HG02798 (cell line): ENCODE measurements at regions not wholly inside any gene's neighbourhood (a gene's known extent, or its start where the extent isn't known, plus 50 kb on each side); places are given as distances from the start of the nearest gene placed in this dataset.
"Not testable (repeated sequence)": the region's sequence is repeated elsewhere in the genome, so short reads cannot be mapped to it uniquely, and the experiment has no call there.

ENCODE experiments used
- ATAC-seq: cut with Tn5 transposase; IDR thresholded peaks from one replicate; pipeline ENCODE4 v1.9.1; 2021; ENCODE audit warnings: mild to moderate bottlenecking; ENCODE audit not compliant: unreplicated experiment, poor library complexity

DNA sequence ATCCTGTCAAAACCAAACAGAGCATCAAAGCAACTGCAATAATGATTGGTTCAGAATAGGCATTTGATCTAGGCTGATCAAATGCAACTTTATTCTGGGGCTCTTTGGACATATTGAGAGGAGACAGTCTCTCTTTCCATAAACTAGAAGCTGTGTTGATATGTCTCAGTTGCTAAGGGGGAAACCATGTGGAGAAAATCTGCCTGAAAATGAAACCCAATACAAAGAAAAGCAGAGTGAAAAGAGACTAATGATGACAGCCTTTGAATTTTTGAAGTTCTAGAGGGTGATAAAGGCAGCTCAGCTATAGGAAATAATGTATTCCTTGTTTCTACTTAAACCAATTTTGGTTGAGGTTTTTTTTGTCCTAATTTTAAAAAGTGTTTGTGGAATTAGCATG, 941.8 kb upstream of the POT1 start:
- ATAC-seq: peak; percentile 38

DNA sequence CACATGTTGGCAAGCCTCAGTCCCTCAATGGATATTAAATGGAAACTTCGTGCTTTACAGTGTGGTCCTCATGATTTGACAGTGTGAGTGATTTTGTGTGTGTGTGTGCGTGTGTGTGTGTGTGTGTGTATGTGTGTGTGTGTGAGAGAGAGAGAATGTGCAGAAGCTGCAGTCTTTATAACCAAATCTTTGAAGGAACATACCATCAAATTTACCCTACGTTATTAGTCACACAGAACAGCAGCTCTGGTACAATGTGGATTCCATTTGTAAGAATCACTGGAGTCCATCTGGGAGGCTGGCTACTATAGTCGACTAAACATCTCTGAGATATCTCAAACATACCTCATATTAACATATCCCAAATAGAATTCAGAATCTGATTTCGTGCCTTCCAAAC, 928.0 kb upstream of the POT1 start:
- no peak for ATAC-seq

DNA sequence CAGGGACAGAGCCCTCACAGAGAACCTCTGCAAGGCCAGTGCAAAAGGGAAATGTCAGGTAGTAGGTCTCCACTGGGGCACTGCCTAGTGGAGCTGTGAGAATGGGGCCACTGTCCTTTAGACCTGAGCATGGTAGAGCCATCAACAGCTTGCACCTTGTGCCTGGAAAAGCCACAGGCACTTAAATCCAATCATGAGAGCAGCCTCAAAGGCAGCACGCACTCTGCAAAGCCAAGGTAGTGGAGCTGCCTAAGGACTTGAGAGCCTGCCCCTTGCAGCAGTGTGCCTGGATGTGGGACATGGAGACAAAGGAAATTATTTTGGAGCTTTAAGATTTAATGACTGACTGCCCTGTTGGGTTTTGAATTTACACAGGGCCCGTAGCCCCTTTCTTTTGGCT, 918.5 kb upstream of the POT1 start:
- ATAC-seq: no peak

GRCh38 chr7:125847692-125848091, 918.1 kb upstream of the POT1 start:
- no peak for ATAC-seq

DNA sequence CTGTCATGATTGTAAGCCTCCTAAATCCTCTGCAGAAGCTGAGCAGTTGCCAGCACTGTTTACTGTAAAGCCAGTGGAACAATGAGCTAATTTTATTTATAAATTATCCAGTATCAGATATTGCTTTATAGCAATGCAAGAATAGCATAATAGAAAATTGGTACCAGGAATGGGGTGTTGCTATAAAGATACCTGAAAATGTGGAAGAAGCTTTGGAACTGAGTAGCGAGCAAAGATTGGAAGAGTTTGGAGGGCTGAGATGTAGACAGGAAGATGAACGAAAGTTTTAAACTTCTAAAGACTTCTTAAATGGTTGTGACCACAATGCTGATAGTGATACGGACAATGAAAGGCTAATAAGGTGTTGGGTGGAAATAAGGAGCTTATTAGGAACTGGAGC, 917.4 kb upstream of the POT1 start:
- no peak for ATAC-seq

GRCh38 chr7:125845686-125846085, 916.1 kb upstream of the POT1 start:
- no peak for ATAC-seq

DNA sequence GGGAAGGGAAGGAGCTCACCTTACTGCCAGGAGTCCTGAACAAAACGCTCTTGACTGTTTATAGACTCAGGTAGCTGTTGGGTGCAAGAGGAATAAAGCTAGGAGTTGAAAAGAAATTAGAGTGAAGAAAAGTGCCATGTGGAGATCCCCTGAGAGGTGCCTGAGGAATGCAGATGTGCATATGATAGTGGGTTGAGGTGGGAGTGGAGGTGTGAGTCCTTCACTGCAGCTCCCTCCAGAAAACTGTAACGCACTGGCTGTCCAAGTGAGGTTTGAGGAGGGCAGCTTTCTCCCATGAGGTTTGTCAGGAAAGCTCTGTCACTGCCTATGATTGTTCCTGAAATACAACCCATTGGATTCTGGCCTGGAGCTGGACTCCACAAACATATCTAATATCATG, 904.8 kb upstream of the POT1 start:
- no peak for ATAC-seq

DNA sequence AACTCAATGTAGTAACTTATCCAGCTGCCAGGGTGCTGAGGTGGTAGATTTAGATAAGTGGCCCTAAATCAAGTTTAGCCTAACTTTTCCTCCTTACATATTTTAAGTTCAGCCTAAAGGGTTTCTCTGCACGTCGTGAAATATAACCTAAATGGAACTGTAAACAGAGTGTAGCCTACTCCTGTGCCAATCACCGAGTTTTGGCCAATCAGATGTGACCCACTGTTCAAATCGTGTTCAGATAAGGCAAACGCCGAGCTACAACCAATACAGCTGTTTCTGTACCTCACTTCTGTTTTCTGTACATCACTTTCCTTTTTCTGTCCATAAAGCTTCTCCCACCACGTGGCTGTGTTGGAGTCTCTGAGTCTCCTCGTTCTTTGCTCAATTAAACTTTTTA, 904.2 kb upstream of the POT1 start:
- no peak for ATAC-seq

DNA sequence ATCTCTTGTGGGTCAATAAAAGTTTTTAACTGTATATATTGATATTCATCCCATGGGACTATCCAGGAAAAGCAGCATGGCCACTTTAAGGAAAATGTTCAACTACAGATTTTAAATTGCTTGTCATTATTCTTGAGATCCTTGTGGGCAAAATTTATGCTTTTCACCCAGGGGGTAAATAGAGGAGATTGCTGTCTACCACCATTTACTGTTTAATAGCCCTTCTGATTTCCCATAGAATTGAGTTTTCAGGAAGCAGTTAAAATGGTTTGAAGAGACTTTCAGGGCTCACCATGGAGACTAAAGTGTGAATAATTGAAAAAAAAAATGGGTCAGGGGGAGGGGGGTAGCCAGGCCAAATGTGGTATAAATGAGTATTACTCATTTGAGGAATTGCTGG, 901.1 kb upstream of the POT1 start:
- ATAC-seq: no peak

- no peak for ATAC-seq
Measured at GRCh38 chr7:125828153-125828700, 898.6 kb upstream of the POT1 start.

- ATAC-seq: no peak
Measured at GRCh38 chr7:125823538-125823937, 893.9 kb upstream of the POT1 start.

- ATAC-seq: no peak
Measured at GRCh38 chr7:125820495-125820894, 890.9 kb upstream of the POT1 start.

- no peak for ATAC-seq
Measured at GRCh38 chr7:125814100-125814499, 884.5 kb upstream of the POT1 start.

- not testable (repeated sequence) for ATAC-seq
Measured at GRCh38 chr7:125806491-125806890, 876.9 kb upstream of the POT1 start.

GRCh38 chr7:125804273-125804672, 874.6 kb upstream of the POT1 start:
- ATAC-seq: no peak

DNA sequence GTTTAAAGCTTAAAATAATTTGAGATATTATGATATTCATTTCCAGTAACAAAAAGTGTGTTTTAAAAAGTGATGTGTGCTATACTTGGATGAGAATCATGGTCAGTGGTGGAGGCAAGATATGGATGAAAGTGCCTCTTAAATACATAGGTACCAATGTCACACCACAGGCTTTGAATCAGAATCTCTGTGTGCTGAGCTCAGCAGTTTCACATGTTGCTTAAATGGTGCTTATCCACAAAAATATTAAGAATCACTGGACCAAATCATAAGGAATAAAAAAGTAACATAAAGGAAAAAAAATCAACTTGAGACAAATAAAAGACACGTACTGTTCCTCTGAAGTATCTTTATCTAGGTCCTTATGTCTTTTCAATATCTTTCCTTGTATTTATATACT, 850.5 kb upstream of the POT1 start:
- no peak for ATAC-seq

- no peak for ATAC-seq
Measured at GRCh38 chr7:125775317-125775716, 845.7 kb upstream of the POT1 start.

- ATAC-seq: no peak
Measured at GRCh38 chr7:125773113-125773785, 843.6 kb upstream of the POT1 start.

DNA sequence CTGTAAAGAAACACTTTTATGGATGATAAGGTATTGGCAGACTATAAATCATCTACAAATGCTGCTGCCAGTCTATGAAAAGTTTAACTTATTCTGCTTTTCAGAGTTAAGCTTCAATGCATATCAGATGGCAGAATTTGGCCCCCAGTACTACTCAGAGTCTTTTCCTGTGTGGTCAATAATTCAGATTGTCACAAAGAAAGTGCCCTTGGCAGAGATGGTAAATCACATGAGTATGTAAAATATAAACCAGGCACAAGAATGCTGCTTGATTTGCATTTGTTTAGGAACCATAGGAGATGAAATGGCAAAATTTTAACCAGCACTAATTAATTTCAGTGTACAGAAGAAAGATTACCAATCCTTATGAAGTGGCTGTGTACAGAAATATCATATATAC, 818.3 kb upstream of the POT1 start:
- ATAC-seq: no peak

- no peak for ATAC-seq
Measured at GRCh38 chr7:125746510-125746909, 816.9 kb upstream of the POT1 start.

- no peak for ATAC-seq
Measured at GRCh38 chr7:125727215-125727614, 797.6 kb upstream of the POT1 start.

- ATAC-seq: no peak
Measured at GRCh38 chr7:125695626-125696025, 766.0 kb upstream of the POT1 start.
